Stomach (tissue), 8 donors: ENCODE measurements at regions not wholly inside any gene's neighbourhood (a gene's known extent, or its start where the extent isn't known, plus 50 kb on each side); places are given as distances from the start of the nearest gene placed in this dataset.

Source experiments
- DNase-seq, 2 donors: peaks; one replicate each; pipeline versions ENCODE4 v3.0.0 to v3.0.0-alpha.2; 2013 to 2019
- H3K27ac ChIP-seq, 5 donors: fragments of 200-600 bp in 4 of 5; sonication (generic) in 4 of 5; one replicate each; pipeline ENCODE4 v1.5.1; 2013 to 2019; ENCODE audit warnings: mild to moderate bottlenecking in 1 of 5, moderate library complexity in 1 of 5
- H3K27me3 ChIP-seq, 3 donors: fragments of 200-600 bp; sonication (generic); one replicate each; pipeline ENCODE4 v1.5.1; 2017 to 2019; ENCODE audit warnings: mixed run types in 1 of 3
- H3K36me3 ChIP-seq, 4 donors: fragments of 200-600 bp; sonication (generic); 1 replicate in 3 of 4; 2 replicates in 1 of 4; pipeline ENCODE4 v1.5.1; 2016 to 2019
- H3K4me1 ChIP-seq, 4 donors: fragments of 200-600 bp; sonication (generic); one replicate each; pipeline ENCODE4 v1.5.1; 2016 to 2019
- H3K4me3 ChIP-seq, 4 donors: fragments of 200-600 bp; sonication (generic) in 3 of 4; one replicate each; pipeline ENCODE4 v1.5.1; 2016 to 2019; ENCODE audit warnings: mild to moderate bottlenecking in 1 of 4
- H3K9me3 ChIP-seq, 4 donors: fragments of 200-600 bp; sonication (generic); one replicate each; pipeline ENCODE4 v1.5.1; 2016 to 2019
- CTCF ChIP-seq, 7 experiments: fragments of 450-650 bp in 4 of 7; fragments of 200-600 bp in 3 of 7; sonication (generic) in 3 of 7; IDR thresholded peaks; one replicate each; pipeline ENCODE4 v1.5.1; 2016 to 2019; ENCODE audit warnings: antibody characterized with exemption in 7 of 7, control low read depth in 2 of 7, mild to moderate bottlenecking in 1 of 7
- EP300 ChIP-seq: sonication (generic); formaldehyde crosslinking; IDR thresholded peaks from one replicate; pipeline ENCODE4 v1.6.1; 2017; ENCODE audit warnings: antibody characterized with exemption
- POLR2A ChIP-seq, 4 donors: fragments of 450-650 bp; IDR thresholded peaks; one replicate each; pipeline ENCODE4 v1.6.1; 2016; ENCODE audit warnings: antibody characterized with exemption in 4 of 4, control low read depth in 2 of 4, mild to moderate bottlenecking in 1 of 4, moderate library complexity in 1 of 4
- POLR2AphosphoS5 ChIP-seq, 3 donors: sonication (generic); formaldehyde crosslinking; IDR thresholded peaks; one replicate each; pipeline ENCODE4 v1.6.1; 2016; ENCODE audit warnings: antibody characterized with exemption in 3 of 3
- WGBS, 5 donors: extraction: QIAGEN DNeasy Blood & Tissue Kit in 3 of 5; methylation state at CpG; one replicate each; pipeline versions ENCODE4 v1.1.5 to v1.1.7; 2013 to 2018; 5-methylcytosine and 5-hydroxymethylcytosine counted together
- intact Hi-C: fragments of 100-400 bp; cut with DNase I; formaldehyde crosslinking; loops from one replicate; pipeline ENCODE4 v1.15.1; 2023; ENCODE audit warnings: low total_unique reads
- donor health status: healthy with polysubstance abuse.
- donor health status: Bipolar disorder and iron deficiency.
- donor health status: healthy.

GRCh38 chr6:139850512-139850911 lies 476.1 kb upstream of the CITED2 start:
- WGBS, 5 donors, result 95 to 99% (median 97%) methylated on average over 2 of the region's 2 CpGs
- no peak for TF ChIP-seq CTCF (IDR thresholded peaks at IDR 0.05)
- TF ChIP-seq POLR2A (IDR thresholded peaks at IDR 0.05), result no peak
- no peak for TF ChIP-seq POLR2AphosphoS5 (IDR thresholded peaks at IDR 0.05)
- no peak for TF ChIP-seq EP300
- H3K4me1 ChIP-seq, result peaks cover 0 to 13% (median 2%) of the 10 kb centered on the region in 4 donors

GRCh38 chr6:139847457-139847813 lies 473.0 kb upstream of the CITED2 start:
- H3K4me1 ChIP-seq, result peaks cover 0 to 9% (median 0%) of the 10 kb centered on the region in 4 donors
- H3K36me3 ChIP-seq, result no peaks in the 10 kb centered on the region
- peaks cover 0 to 5% (median 0%) of the 10 kb centered on the region in 4 donors for H3K9me3 ChIP-seq
- no peaks in the 10 kb centered on the region for H3K27me3 ChIP-seq
- intact Hi-C loops, result no loop called here
- WGBS, 5 donors, result 4 to 29% (median 13%) methylated on average over 2 of the region's 2 CpGs
- no peak overlapping the region for H3K4me3 ChIP-seq
- no peak overlapping the region for H3K27ac ChIP-seq
- no peak for DNase-seq
- TF ChIP-seq POLR2A (IDR thresholded peaks at IDR 0.05) (no peak), CTCF (IDR thresholded peaks at IDR 0.05) (no peak), EP300 (no peak), POLR2AphosphoS5 (IDR thresholded peaks at IDR 0.05) (no peak)

More at GRCh38 chr6:139850512-139850911, 476.1 kb upstream of the CITED2 start:
- Histone ChIP-seq H3K4me3 (no peak overlapping the region), H3K27ac (no peak overlapping the region), H3K9me3 (peaks cover 0 to 5% (median 0%) of the 10 kb centered on the region in 4 donors), H3K27me3 (no peaks in the 10 kb centered on the region), H3K36me3 (no peaks in the 10 kb centered on the region)
- DNase-seq, result no peak
- intact Hi-C loops, result no loop called here

- H3K27ac ChIP-seq, result no peak overlapping the region
- WGBS, 5 donors, result 66 to 74% (median 71%) methylated on average over 9 of the region's 9 CpGs
- intact Hi-C loops, result no loop called here
- DNase-seq, result peak in 1 of 2 donors; percentile 55
- H3K9me3 ChIP-seq, result peaks cover 0 to 5% (median 0%) of the 10 kb centered on the region in 4 donors
- TF ChIP-seq POLR2A (IDR thresholded peaks at IDR 0.05) (no peak), POLR2AphosphoS5 (IDR thresholded peaks at IDR 0.05) (no peak), CTCF (IDR thresholded peaks at IDR 0.05) (no peak), EP300 (no peak)
- H3K4me3 ChIP-seq, result no peak overlapping the region
- no peaks in the 10 kb centered on the region for H3K36me3 ChIP-seq
- H3K4me1 ChIP-seq, result peaks cover 0 to 9% (median 0%) of the 10 kb centered on the region in 4 donors
- H3K27me3 ChIP-seq, result no peaks in the 10 kb centered on the region
These were observed 472.3 kb upstream of the CITED2 start for GRCh38 chr6:139846538-139847456.

GRCh38 chr6:139844907-139845306 lies 470.5 kb upstream of the CITED2 start:
- intact Hi-C loops, result no loop called here
- Histone ChIP-seq H3K27ac (no peak overlapping the region), H3K27me3 (no peaks in the 10 kb centered on the region), H3K9me3 (no peaks in the 10 kb centered on the region), H3K36me3 (no peaks in the 10 kb centered on the region), H3K4me3 (no peak overlapping the region), H3K4me1 (peaks cover 0 to 9% (median 0%) of the 10 kb centered on the region in 4 donors)
- 72 to 93% (median 90%) methylated on average over 3 of the region's 3 CpGs for WGBS, 5 donors
- TF ChIP-seq EP300 (no peak), POLR2AphosphoS5 (IDR thresholded peaks at IDR 0.05) (no peak), POLR2A (IDR thresholded peaks at IDR 0.05) (no peak), CTCF (IDR thresholded peaks at IDR 0.05) (no peak)
- no peak for DNase-seq
